Dermis microvascular lymphatic vessel endothelial cell (primary cell): ENCODE measurements at regions not wholly inside any gene's neighbourhood (a gene's known extent, or its start where the extent isn't known, plus 50 kb on each side); places are given as distances from the start of the nearest gene placed in this dataset.
A peak's percentile ranks its signal among the peaks of the same experiment; 100 is the strongest.

Experiments
- DNase-seq, 2 donors: peaks; one replicate each; pipeline versions ENCODE4 v3.0.0 to v3.0.0-alpha.2; 2010; ENCODE audit warnings: low read depth in 2 of 2

DNA sequence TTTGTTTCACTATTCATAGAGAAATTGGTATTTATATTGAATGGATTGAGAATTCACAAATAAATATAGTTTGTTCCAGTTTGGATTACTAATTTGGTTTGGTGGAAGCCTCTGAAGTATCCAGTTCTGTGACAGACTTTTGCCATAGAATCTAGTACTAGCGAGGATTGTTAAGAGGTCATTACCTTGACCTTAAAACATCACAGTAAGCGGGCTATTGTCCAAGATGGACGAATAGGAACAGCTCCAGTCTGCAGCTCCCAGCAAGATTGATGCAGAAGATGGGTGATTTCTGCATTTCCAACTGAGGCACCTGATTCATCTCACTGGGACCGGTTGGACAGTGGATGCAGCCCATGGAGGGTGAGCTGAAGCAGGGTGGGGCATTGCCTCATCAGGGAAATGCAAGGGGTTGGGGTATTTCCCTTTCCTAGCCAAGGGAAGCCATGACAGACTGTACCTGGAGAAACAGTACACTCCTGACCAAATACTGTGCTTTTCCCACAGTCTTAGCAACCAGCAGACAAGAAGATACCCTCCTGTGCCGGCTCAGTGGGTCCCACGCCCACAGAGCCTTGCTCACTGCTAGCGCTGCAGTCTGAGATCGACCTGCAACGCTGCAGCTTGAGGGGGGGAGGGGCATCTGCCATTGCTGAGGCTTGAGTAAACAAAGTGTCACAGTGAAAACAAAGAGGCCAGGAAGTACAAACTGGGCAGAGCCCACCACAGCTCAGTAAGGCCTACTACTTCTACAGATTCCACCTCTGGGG is 66.4 kb upstream of the NEDD9 start:
- DNase-seq = peak in 1 of 2 donors; percentile 70

DNA sequence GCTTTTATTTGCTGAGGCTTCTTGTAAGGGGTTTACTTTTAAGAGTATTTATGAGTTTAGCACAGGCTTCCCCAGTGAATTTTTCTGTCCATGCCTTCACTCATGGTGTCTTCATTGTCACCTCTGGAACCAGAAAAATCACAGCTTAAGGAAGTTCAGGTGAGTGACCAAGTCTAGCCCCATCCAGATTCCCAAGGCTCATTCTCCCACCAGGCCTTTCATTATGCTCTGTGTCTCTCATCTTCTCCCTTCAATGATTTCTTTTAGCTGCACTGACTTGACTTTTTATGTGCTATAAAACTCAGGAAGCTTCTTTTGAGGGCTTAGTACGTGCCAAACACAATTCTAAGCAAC is 64.9 kb upstream of the NEDD9 start:
- no peak for DNase-seq

DNA sequence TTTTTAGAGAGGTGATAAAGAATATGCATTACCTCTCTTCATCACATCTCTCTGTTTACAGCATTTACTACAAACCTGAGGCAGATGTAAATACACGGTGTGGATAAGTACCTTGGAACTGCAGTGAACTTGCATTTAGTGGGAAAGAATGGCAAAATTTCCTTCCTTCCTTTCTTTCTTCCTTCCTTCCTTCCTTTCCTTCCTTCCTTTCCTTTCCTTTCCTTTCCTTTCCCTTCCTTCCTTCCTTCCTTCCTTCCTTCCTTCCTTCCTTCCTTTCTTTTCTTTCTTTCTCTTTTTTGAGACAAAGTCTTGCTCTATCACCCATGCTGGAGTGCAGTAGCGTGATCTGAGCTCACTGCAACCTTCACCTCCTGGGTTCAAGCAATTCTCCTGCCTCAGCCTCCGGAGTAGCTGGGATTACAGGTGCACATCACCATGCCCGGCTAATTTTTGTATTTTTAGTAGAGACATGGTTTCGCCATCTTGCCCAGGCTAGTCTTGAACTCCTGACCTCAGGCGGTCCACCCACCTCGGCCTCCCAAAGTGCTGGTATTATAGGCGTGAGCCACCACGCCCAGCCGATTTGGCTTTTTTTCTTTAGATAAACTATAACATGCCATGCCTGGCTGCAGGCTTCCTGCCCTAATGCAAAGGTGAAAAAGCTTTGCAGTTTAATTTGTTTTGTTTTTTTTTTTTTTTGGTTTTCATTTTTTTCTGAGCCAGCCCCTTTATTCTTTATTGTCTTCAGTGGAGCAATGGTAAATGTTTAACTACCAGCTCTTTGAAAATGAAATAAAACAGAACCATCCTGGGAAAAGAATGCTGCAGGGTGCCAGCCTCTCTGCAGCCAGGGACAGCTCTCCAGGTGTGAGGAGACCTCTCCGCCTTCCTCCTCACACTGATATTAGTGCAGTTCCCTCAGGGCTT is 64.2 kb upstream of the NEDD9 start:
- DNase-seq = no peak

DNA sequence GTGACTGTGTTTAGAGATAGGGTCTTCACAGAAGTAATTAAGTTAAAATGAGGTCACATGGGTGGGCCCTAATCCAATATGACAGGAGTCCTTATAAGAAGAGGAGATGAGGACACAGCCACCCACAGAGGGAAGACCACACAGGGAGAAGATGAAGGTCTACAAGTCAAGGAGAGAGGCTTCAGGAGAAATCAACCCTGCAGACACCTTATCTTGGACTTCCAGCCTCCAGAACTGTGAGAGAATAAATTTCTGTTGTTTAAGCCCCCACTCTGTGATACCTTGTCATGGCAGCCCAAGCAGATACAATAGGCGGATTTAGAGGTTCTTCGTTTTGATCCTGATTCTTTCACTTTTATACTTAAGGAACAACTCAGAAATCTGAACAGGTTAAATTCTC is 63.5 kb upstream of the NEDD9 start:
- no peak for DNase-seq

DNA sequence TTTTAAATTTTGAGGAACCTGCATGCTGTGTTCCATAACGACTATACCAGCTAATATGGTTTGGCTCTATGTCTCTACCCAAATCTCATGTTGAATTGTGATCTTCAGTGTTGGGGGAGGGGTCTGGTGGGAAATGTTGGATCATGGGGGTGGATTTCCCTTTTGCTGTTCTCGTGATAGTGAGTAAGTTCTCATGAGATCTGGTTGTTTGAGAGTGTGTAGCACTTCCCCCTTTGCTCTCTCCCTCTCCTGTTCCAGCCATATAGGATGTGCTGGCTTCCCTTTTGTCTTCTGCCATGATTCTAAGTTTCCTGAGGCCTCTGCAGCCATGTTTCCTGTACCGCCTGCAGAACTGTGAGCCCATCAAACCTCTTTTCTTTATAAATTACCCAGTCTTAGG is 61.8 kb upstream of the NEDD9 start:
- no peak for DNase-seq

DNA sequence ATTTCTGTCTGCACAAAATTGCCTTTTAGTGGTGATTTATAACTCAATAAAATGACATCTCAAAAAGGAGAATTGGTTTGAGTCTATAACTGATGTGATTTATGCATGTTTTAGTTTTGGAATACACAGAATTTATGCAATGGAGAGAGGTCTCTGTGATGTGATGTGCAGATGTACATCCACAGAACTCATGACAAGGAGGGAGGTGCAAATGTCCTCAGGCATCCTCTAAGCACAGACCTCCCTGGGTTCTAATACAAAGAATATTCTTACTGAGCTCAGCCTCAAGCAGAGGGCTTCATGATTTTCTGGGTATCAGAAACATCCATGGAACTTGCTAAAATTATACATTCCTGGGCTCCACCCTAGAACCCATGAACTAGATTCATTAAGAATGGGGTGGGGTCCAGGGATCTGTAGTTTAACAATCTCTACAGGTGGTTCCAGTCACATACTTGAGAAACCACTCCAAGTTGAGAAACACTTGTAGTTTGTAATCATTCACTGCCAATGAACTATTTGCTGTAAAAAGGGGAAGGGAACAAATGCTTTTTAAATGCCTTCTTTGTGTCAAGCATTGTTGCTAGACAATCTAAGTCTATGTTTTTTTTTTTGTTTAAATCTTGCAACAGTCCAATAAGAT is 60.2 kb upstream of the NEDD9 start:
- DNase-seq = no peak

DNA sequence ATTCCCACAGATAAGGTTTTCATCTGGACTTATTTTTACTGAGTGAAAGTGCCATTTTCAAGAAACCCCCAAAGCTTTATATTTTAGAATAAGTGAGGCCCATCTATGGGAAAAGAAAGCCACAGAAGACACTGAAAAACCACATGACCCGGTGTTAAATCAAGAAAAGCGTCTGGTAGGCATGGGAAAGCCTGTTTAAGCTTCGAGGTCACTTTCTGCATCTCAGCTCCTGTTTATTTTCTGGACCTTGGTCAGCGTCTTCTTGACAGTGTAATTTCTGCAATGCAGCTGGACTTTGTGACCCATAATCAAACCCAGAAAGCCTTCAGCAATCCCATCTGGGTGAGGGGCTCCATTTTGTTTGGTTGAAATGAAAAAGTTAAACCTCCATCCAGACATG is 59.6 kb upstream of the NEDD9 start:
- DNase-seq = no peak

DNA sequence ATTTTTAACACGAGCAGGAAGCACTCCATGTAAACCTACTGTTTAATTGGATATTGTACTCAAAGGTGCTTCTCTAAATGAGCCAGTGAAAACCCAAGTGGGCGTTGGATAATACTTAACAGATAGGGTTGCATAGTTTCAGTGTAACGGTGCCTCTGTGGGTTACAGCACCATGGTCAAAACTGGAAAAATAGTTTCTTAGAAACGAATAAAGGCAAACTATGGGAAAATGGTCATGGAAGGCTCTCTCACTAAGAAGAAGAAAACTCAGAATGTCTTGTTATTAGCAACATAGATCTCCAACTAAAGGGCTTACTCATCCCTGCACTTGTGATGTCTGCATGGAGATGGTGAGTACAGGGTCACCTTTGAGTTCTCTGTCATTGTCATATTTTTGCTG is 59.1 kb upstream of the NEDD9 start:
- no peak for DNase-seq

DNA sequence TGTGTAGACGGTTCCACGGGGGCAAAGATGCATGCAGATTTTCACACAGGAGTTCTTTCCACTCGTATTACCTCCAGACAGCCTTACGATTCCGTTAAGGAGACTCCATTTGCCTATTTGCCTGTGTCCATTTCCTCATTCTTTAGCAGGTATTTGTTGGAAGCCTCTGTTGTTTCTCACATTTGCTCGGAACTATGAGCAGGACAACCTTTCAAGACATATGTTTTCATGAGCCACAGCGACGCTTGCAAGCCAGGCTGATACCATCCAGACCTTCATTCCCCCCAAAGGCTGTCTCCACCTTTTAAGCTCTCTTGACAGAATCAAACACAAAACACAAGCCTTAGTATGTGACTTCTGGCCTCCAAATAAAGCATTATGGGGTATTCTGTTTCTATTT is 57.6 kb upstream of the NEDD9 start:
- DNase-seq = no peak

DNA sequence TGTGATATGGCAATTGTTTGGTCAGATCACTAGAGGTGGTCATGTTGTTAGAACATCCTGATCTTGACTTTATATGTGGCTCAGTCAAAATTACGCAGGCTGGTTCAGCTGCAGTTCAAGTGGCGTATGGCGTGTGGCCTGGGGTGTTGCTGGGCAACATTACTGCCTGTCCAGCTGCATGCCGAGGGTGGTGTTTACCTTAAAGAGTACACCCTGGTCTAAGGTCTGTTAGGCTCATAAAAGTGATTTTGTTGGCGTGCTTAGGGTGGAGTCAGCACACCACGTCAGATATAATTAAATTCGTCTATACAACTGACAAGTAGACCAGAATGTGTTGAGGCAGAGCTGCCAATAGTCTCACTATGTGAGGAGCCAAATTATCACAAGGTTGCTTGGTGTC is 55.6 kb upstream of the NEDD9 start:
- no peak for DNase-seq

DNA sequence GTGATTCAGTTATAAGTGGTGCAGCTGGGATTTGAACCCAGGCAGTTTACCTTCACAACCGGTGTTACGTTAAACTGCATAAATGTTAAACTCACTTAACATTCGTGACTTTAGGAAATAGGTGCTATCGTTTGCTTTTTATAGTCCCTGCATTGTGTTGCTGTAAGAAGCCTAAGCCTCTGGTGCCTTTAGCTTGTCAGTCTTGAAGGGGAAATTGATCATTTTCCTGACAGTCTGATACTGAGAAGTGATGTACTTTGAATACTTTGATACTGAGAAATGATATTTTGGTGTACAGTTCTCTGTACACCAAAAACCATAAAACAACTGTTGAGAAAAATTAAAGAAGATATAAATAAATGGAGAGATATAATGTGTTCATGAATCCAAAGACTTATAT is 52.5 kb upstream of the NEDD9 start:
- DNase-seq = no peak

DNA sequence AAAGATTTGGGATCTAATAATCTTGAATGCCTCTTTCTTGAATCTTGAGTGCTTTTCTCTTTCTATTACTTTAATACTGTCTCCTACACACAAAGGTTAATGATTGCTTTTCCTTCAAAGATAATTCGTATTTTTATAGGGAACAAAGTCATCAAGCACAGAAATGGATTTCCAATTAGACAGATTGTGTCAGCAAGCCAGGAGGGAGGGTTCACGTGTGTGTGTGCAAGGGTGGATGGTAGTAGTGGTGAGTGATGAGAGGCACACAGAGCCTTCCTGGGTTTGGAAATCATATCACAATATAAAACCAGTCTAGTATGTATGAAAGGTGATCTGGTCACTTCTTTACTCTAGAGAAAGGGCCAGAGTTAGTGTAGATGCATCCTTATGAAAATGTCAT is 51.2 kb upstream of the NEDD9 start:
- no peak for DNase-seq

DNA sequence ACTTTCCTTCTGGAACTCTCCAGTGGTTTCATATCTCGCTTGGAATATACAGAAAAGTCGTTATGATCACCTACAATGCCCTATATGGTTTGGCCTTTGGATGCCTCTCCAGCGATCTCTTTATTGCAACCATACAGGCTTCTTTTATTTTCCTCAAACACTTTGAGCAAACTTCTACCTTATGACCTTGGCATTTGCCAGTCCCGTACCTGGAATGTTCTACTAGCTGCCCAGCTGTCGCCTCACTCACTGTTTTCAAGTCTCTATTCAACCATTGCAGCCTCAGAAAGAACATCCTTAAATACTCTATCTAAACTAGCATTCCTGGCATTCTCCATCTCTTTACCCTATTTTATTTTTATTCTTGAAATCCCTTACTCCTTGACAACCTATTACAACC is 50.4 kb upstream of the NEDD9 start:
- no peak for DNase-seq
